HepG2 (cell line): ENCODE measurements at regions not wholly inside any gene's neighbourhood (a gene's known extent, or its start where the extent isn't known, plus 50 kb on each side); places are given as distances from the start of the nearest gene placed in this dataset.

Source experiments
- FOXJ3 ChIP-seq: sonication (generic); formaldehyde crosslinking; IDR thresholded peaks from 2 replicates; pipeline ENCODE4 v1.4.0; 2020; ENCODE audit warnings: missing genetic modification reagents, mild to moderate bottlenecking, borderline replicate concordance
- NCOA2 ChIP-seq: sonication (generic); formaldehyde crosslinking; IDR thresholded peaks from 2 replicates; pipeline ENCODE4 v1.8.0; 2022; ENCODE audit warnings: inconsistent platforms
- PAXIP1 ChIP-seq: sonication (generic); formaldehyde crosslinking; conservative IDR thresholded peaks from 2 replicates; pipeline ENCODE4 v1.4.0; 2020; ENCODE audit warnings: mild to moderate bottlenecking, missing genetic modification reagents, moderate library complexity
- SALL2 ChIP-seq: sonication (generic); formaldehyde crosslinking; IDR thresholded peaks from 2 replicates; pipeline ENCODE4 v1.8.1; 2023; ENCODE audit warnings: mild to moderate bottlenecking, missing genetic modification reagents, inconsistent platforms
- TCF7 ChIP-seq: sonication (generic); IDR thresholded peaks from 2 replicates; pipeline ENCODE4 v1.6.1; 2016; ENCODE audit warnings: antibody characterized with exemption, low read depth
- ZBTB40 ChIP-seq, 2 experiments: fragments of 450-650 bp in 1 of 2; sonication (generic) in 1 of 2; formaldehyde crosslinking in 1 of 2; IDR thresholded peaks; 2 replicates each; pipeline versions ENCODE4 v1.6.1 to v1.8.0; 2016 to 2022; ENCODE audit warnings: antibody characterized with exemption in 1 of 2, mild to moderate bottlenecking in 1 of 2, missing genetic modification reagents in 1 of 2
- ZC3H13 ChIP-seq: sonication (generic); formaldehyde crosslinking; IDR thresholded peaks from 2 replicates; pipeline ENCODE4 v1.8.1; 2023; ENCODE audit warnings: mild to moderate bottlenecking, missing genetic modification reagents, moderate library complexity
- ZFP1 ChIP-seq: IDR thresholded peaks from 2 replicates; pipeline ENCODE4 v1.6.1; 2016
- ZIK1 ChIP-seq: sonication (generic); formaldehyde crosslinking; IDR thresholded peaks from 2 replicates; pipeline ENCODE4 v1.5.0; 2020; ENCODE audit warnings: mild to moderate bottlenecking, low read depth, missing genetic modification reagents, borderline replicate concordance
- ZNF282 ChIP-seq: fragments of 450-650 bp; IDR thresholded peaks from 2 replicates; pipeline ENCODE4 v1.6.1; 2018; ENCODE audit not compliant: partially characterized antibody
- ZNF589 ChIP-seq: sonication (generic); formaldehyde crosslinking; conservative IDR thresholded peaks from 2 replicates; pipeline ENCODE4 v1.8.0; 2022; ENCODE audit warnings: mild to moderate bottlenecking, moderate library complexity, missing genetic modification reagents
- ZSCAN20 ChIP-seq: sonication (generic); formaldehyde crosslinking; IDR thresholded peaks from 2 replicates; pipeline ENCODE4 v1.4.0; 2020; ENCODE audit warnings: missing genetic modification reagents, mild to moderate bottlenecking, borderline replicate concordance
- TF ChIP-seq, protein P1 (sequence below): sonication (generic); formaldehyde crosslinking; IDR thresholded peaks from 2 replicates; pipeline ENCODE4 v1.4.0; 2020; ENCODE audit warnings: mild to moderate bottlenecking, missing genetic modification reagents

- TF ChIP-seq ZBTB40 (IDR thresholded peaks at IDR 0.05) (no peak), ZBTB40 (CRISPR knock-in tag; IDR thresholded peaks at IDR 0.05) (no peak), ZC3H13 (no peak), ZSCAN20 (CRISPR knock-in tag) (no peak), ZIK1 (CRISPR knock-in tag) (no peak), NCOA2 (CRISPR knock-in tag) (peak; percentile 52; the same call in 1 of the 2 replicates), SALL2 (CRISPR knock-in tag) (no peak), ZFP1 (no peak), ZNF589 (no peak), FOXJ3 (peak; percentile 67; the same call in 1 of the 2 replicates), ZNF282 (no peak), TCF7 (peak; percentile 39; the same call in 1 of the 2 replicates), PAXIP1 (CRISPR knock-in tag) (peak; percentile 61)
- TF ChIP-seq, protein P1, sequence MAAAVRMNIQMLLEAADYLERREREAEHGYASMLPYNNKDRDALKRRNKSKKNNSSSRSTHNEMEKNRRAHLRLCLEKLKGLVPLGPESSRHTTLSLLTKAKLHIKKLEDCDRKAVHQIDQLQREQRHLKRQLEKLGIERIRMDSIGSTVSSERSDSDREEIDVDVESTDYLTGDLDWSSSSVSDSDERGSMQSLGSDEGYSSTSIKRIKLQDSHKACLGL: no peak
Observed at GRCh38 chr12:125981610-125982253, 916.5 kb downstream of the AACS start (continued).
